NCI-H345 treated with DMSO at 0.1 percent for 48 hours (cell line): ENCODE measurements at regions not wholly inside any gene's neighbourhood (a gene's known extent, or its start where the extent isn't known, plus 50 kb on each side); places are given as distances from the start of the nearest gene placed in this dataset.
"Not testable (repeated sequence)": the region's sequence is repeated elsewhere in the genome, so short reads cannot be mapped to it uniquely, and the experiment has no call there.

Source experiments
- DNase-seq: peaks from one replicate; lab custom pipeline; 2025; ENCODE audit not compliant: unreplicated experiment; lab: John Stamatoyannopoulos, UW

DNA sequence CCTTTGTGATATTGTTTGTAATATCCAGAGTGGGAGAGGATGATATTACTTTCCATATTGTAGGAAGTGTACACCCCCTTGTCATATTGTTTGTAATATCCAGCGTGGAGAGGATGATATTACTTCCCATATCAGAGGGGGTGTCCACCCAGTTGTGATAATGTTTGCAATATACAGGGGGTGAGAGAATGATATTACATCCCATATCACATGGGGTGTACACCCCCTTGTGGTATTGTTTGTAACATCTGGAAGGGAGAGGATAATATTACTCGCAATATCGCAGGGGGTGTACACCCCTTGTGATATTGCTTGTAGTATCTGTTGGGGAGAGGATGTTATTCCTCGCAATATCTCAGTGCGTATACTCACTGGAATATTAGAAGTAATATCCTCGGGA, 61.5 kb downstream of the PRSS23 start:
- no peak for DNase-seq

DNA sequence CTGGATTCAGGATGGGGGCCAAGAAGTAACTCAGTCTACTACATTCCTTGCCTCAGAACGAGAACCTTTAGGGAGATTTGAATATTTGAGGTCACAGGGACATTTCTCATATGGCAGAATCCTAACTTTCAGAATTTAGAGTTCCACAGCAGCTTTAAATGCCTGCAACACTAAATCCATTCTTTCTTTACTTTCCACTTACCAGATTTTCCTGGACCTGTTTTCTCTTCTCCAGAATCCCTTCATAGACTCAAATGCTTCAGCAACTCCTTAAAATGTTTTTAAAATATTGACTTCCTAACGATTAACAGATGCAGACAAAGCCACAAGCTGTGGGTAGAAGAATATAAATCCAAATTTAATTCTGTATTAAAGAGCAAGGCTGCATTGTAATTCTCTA, 63.1 kb downstream of the PRSS23 start:
- no peak for DNase-seq

DNA sequence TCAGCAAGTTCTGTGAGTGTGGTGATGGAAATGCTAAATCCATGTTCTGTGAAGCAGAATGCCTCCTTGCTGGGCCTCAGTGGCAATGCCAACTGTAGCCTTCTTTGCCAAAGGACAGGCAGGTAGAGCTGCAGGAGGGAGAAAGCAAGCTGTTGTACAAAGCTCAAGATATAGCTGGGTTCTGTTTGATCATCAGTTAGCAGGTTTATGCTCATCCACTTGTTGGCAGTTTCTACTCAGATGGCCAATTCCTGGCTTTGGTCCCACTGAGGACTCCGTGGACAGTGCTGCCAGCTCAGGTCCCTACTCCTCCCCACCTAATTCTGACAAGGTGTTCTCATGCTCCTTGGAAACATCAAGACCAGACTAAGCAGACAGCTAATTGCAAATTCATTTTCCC, 65.1 kb downstream of the PRSS23 start:
- DNase-seq, result no peak

DNA sequence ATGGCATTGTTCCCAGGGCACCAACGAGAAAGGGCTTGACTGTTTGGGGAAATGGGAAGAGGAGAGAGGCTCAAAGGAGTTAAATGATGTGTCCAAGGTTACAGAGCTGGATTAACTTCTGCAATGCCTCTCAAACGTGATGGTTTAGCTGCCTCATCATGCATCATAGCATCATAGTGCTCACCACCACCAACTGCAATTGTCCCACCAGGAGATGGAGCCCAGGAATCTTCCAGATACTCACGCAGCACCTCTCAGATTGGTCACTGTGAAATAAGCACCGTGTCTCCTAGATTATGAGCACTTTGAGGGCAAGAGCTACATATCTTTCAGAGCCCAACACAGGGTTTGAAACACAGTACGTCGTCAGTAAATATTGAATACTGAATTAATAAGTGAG, 69.2 kb downstream of the PRSS23 start:
- no peak for DNase-seq

DNA sequence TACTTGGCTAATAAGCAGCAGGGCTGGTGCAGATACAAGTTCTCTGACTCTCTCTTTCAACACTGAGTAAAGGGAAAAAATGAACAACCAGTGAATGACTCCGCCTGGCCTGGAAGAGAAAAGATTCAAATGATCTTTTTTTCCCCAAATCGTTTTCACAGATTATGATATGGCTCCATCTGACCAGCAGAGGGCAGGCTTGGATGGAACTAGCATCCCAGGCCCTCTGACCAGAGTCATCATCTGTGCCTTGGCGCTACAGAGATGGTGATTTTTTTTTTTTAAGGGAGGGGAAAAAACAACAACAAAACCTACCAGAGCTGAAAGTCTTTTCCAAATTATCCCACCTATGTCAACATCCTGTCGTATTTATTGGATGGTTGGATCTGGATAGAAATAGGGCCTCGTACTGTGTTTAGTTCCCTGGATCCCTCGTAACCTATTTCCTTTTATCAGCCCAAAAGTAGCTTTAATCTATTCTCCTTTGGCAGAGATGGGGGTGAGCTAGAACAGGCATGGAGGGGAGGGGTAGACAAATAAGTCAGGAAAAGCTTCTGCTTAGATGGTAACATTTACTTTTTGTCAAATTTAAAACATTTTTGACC, 69.7 kb downstream of the PRSS23 start:
- peak; percentile 41 for DNase-seq

DNA sequence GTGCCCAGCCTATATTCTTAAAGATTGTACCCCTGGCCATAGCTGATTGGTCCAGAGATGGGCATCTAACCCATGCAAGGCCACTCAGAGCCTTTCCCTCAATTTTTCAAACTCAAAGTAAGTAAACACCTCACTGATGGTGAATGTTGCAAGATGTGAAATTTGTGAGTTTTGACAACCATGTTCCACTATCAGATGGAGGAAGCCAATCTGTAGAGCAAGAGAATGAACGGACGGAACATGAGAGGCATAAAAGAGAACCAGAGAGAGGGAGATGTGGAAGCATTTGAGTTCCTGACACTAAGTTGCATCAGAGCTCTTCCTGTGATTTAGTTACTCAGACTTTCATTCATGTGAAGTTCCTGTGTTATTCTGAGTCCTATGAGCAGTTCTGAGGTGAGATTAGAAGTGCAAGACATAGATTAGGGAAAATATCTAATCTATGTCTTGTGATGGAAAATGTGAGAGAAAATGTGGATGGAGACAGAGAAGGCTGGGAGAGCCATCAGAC, 73.3 kb downstream of the PRSS23 start:
- no peak for DNase-seq

DNA sequence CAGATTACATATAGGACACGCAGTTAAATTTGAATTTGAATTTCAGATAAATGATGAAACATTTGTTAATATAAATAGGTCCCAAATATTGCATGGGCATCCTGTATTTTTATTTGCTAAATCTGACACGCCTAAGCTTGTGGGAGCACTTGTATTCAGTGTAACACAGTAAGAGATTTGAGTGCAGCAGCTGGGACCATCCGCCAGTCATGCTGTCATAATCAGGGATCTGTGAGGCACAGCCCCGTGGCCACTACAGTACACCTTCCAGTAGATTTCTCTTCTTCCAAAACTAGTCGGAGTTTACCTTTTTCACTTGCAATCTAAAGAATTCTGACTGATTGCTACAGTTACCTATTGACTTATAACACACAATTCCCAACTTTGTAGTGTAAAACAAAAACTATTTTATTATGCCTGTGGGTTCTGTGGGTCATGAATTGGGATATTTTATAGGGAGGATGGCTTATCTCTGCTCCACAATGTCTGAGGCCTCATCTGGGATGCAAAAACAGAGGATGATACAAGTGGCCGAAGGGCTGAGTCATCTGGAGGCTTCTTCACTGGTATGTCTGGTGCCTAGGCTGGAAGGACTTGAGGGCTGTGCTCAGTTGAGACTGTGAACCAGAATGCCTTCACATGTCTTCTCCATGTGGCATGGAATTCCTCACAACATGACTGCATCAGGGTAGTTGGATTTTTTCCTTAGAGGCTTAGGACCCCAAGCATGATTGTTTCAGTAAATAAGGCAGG, 74.1 kb downstream of the PRSS23 start:
- no peak for DNase-seq

DNA sequence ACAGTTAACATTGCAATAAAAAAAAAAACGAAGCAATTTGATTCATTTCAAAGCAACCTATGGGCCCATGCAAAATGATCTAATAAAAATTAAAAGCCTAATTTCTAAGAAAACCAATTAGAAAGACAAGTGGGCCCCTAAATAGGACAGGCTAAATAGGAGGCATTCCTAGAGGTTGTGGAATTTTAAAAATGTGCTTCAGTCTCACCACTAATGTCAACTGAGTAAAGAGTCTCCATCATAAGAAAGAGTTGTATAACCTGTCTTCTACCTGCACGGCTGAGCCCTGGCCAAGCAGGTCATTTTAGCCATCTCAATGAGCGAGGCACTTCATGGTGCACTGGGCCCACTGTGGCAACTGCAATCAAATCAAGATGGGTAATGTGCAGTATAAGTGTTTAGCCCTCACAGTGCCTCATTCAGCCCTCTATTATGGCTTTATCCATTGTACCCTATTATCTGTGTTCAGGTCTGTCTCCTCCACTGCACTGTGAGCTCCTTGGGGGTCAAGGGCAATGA, 76.4 kb downstream of the PRSS23 start:
- DNase-seq, result no peak

DNA sequence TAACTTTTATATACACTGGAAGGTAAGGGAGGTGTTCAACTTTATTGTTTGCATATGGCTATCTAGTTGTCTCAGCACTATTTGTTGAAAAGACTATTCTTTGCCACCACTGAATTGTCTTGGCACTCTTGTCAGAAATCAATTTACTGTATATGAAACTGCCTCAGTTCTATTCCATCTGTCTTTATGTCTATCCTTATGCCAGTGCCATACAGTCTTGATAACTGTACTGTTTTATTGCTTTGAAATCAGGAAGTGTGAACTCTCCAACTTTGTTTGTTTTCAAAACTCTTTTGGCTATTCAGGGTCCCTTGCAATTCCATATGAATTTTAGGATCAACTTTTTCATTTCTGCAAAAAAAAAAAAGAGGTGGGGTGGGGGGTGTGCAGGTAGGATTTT, 77.2 kb downstream of the PRSS23 start:
- no peak for DNase-seq

DNA sequence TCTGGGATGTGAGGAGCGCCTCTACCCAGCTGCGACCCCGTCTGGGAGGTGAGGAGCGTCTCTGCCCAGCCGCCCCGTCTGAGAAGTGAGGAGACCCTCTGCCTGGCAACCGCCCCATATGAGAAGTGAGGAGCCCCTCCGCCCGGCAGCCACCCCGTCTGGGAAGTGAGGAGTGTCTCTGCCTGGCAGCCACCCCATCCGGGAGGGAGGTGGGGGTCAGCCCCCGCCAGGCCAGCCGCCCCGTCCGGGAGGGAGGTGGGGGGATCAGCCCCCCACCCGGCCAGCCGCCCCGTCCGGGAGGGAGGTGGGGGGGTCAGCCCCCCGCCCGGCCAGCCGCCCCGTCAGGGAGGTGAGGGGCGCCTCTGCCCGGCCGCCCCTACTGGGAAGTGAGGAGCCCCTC, 76.0 kb downstream of the FZD4 start:
- not testable (repeated sequence) for DNase-seq

DNA sequence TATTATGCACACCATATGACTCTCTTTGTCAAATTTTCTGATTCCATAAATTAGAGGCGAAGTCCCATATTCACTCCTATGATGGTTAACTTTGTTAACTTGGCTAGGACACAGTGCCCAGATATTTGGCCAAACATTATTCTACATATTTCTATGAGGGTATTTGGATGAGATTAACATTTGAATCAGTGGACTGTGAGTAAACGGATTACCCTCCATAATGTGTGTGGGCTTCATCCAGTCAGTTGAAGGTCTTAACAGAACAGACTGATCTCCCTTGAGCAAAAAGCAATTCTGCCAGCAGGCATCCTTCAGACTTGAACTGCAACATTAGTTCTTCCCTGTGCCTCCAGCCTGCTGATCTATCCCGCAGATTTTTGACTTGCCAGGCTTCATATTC, 69.9 kb downstream of the FZD4 start:
- DNase-seq, result no peak

DNA sequence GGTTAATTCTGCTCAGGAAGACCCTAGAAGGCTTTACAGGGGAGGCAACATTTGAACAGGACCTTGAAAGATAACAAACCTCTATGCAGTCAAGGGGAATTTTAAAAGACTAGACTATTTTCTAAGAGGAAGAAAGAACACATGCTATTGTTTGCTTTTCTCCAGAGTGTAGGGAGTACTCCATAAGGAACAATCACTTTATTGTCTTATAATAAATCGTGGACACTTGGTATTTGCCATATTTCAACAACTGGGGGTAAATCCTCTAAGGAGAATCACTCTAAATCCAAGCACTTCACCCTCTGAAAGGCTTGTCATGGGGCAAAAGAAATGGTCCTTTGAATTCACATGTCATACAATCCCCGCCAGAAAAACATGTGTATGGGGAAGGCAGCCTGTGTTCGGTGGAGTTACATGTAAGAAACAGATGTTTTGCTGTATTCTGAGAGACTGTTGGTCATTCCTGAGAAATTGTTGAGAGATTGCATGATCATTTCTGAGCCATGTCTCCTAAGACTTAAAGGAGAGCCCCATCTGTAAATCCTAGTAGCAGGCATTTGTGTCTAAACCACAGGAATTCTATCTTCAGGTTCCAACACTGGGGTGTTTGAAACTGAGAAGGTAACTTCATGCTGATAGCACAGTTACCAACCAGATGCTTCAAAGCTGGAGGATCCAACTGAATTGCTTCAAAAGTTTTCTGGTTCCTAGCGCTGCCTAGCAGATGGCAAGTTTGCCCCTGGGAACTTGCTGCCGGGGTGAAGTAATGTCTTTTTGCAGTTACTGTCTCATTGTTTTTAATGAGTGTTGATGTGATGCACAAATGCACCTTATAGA, 66.8 kb downstream of the FZD4 start:
- DNase-seq, result no peak

DNA sequence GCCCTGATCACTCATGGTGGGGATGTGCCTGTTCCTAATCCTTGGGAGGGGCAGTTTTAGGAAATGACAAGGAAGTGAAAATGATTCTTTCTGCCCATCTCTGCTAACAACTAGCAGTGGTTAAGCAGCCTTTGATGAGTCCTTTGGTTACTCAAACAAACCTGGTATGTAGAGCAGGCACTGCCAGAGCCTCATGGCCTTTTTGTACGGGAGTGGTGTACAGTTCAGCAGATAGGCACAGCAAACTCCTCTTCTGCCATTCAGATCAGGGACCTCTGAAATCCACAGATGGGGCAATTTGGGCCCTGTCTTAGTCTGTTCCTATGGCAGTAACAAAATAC, 66.2 kb downstream of the FZD4 start:
- no peak for DNase-seq

DNA sequence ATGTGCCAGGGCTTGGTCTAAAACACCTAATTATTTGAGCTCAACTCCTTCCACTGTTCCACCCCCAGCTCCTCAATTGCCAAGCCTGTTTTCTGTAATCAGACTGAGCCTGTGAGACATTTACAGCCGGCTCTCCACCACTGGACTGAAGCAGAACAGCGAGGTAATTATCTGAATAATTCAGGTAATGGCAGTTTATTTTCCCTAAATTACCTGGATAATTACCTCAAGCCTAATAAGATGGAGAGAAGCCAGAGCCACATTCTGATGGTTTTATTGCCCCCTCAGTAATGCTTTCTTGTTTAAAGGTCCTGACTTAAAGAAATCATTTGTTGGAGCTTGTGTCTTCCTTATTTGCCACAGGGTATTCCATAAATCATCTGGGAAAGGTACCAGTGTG, 64.2 kb downstream of the FZD4 start:
- no peak for DNase-seq

DNA sequence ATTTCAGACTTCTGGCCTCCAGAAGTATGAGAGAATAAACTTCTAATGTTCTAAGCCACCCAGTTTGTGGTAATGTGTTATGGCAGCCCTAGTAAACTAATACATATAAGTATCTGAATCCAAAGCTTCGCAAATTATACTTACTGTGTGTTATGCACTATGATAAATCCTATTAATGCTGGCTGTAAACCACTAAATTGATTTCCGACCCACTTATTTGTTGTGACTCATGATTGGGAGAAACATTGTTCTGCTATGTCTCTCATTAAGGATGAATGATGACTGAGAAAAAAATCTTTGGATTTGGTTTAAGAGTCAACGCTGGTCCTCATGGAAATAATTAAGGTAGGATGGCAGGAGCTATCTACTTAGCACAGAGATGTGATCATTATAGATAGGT, 62.0 kb downstream of the FZD4 start:
- no peak for DNase-seq
